ENCODE measurements at regions not wholly inside any gene's neighbourhood (a gene's known extent, or its start where the extent isn't known, plus 50 kb on each side); places are given as distances from the start of the nearest gene placed in this dataset.

- H3K4me1 ChIP-seq: no peaks in the 10 kb centered on the region
- WGBS, 2 donors: 33 to 46% methylated on average over 3 of the region's 3 CpGs
- no peaks in the 10 kb centered on the region for H3K27me3 ChIP-seq
- TF ChIP-seq CTCF (IDR thresholded peaks at IDR 0.05): no peak
- no peak for TF ChIP-seq POLR2A (IDR thresholded peaks at IDR 0.05)
- no peak for TF ChIP-seq EP300 (IDR thresholded peaks at IDR 0.05)
- no peak for DNase-seq (ENCODE audit: low spot score in 2 of 2)
- peaks cover 0 to 7% (median 0%) of the 10 kb centered on the region in 4 donors for H3K9me3 ChIP-seq
- no peak overlapping the region for H3K4me3 ChIP-seq
- H3K36me3 ChIP-seq: no peaks in the 10 kb centered on the region
- no peak overlapping the region for H3K27ac ChIP-seq
These were observed 323.9 kb upstream of the MSX2 start for GRCh38 chr5:174400461-174400860.

- 43 to 46% methylated on average over 5 of the region's 5 CpGs for WGBS, 2 donors
- H3K4me3 ChIP-seq: no peak overlapping the region
- no peaks in the 10 kb centered on the region for H3K4me1 ChIP-seq
- peaks cover 0 to 7% (median 0%) of the 10 kb centered on the region in 4 donors for H3K9me3 ChIP-seq
- DNase-seq (ENCODE audit: low spot score in 2 of 2): no peak
- H3K36me3 ChIP-seq: no peaks in the 10 kb centered on the region
- no peaks in the 10 kb centered on the region for H3K27me3 ChIP-seq
- no peak overlapping the region for H3K27ac ChIP-seq
- TF ChIP-seq CTCF (IDR thresholded peaks at IDR 0.05) (no peak), EP300 (IDR thresholded peaks at IDR 0.05) (no peak), POLR2A (IDR thresholded peaks at IDR 0.05) (no peak)
These were observed 322.6 kb upstream of the MSX2 start for GRCh38 chr5:174401793-174402192.

GRCh38 chr5:174402222-174402812, 322.1 kb upstream of the MSX2 start:
- 66 to 74% methylated on average over 4 of the region's 4 CpGs for WGBS, 2 donors
- TF ChIP-seq POLR2A (IDR thresholded peaks at IDR 0.05) (no peak), CTCF (IDR thresholded peaks at IDR 0.05) (no peak), EP300 (IDR thresholded peaks at IDR 0.05) (no peak)
- Histone ChIP-seq H3K4me3 (no peak overlapping the region), H3K9me3 (peaks cover 0 to 7% (median 0%) of the 10 kb centered on the region in 4 donors), H3K4me1 (no peaks in the 10 kb centered on the region), H3K36me3 (no peaks in the 10 kb centered on the region), H3K27me3 (no peaks in the 10 kb centered on the region), H3K27ac (no peak overlapping the region)
- DNase-seq (ENCODE audit: low spot score in 2 of 2): no peak

- H3K4me1 ChIP-seq: no peaks in the 10 kb centered on the region
- H3K4me3 ChIP-seq: no peak overlapping the region
- no peak for TF ChIP-seq POLR2A (IDR thresholded peaks at IDR 0.05)
- TF ChIP-seq CTCF (IDR thresholded peaks at IDR 0.05): no peak
- no peak for TF ChIP-seq EP300 (IDR thresholded peaks at IDR 0.05)
- WGBS, 2 donors: 71 to 82% methylated on average over 5 of the region's 5 CpGs
- no peaks in the 10 kb centered on the region for H3K36me3 ChIP-seq
- no peaks in the 10 kb centered on the region for H3K27me3 ChIP-seq
- no peak for DNase-seq (ENCODE audit: low spot score in 2 of 2)
- H3K27ac ChIP-seq: no peak overlapping the region
- H3K9me3 ChIP-seq: peaks cover 0 to 3% (median 0%) of the 10 kb centered on the region in 4 donors
These were observed 319.5 kb upstream of the MSX2 start for GRCh38 chr5:174404848-174405247.

GRCh38 chr5:174409070-174409469, 315.3 kb upstream of the MSX2 start:
- Histone ChIP-seq H3K36me3 (no peaks in the 10 kb centered on the region), H3K9me3 (peaks cover 0 to 5% (median 0%) of the 10 kb centered on the region in 4 donors), H3K27me3 (no peaks in the 10 kb centered on the region), H3K4me3 (no peak overlapping the region), H3K27ac (no peak overlapping the region), H3K4me1 (peaks cover 0 to 11% (median 0%) of the 10 kb centered on the region in 4 donors)
- 63% methylated on average over 3 of the region's 3 CpGs for WGBS, 2 donors
- no peak for DNase-seq (ENCODE audit: low spot score in 2 of 2)
- no peak for TF ChIP-seq EP300 (IDR thresholded peaks at IDR 0.05)
- TF ChIP-seq CTCF (IDR thresholded peaks at IDR 0.05): no peak
- TF ChIP-seq POLR2A (IDR thresholded peaks at IDR 0.05): no peak

Data from tibial nerve (tissue), 4 donors.